Memory B cell (primary cell): ENCODE measurements at regions not wholly inside any gene's neighbourhood (a gene's known extent, or its start where the extent isn't known, plus 50 kb on each side); places are given as distances from the start of the nearest gene placed in this dataset.

Source experiments
- ATAC-seq: fragments of 150-1000 bp; cut with Tn5 transposase; 2 replicates; pipeline ENCODE4 v1.10.0; 2021; ENCODE audit warnings: low read depth, mild to moderate bottlenecking, moderate library complexity
- DNase-seq, 2 donors: peaks; one replicate each; pipeline ENCODE4 v3.0.0; 2022; ENCODE audit warnings: low spot score in 2 of 2
- H3K27ac Mint-ChIP-seq: one replicate; pipeline ENCODE4 v1.8.0; 2022; ENCODE audit warnings: mild to moderate bottlenecking, moderate library complexity, mixed read lengths
- H3K27me3 Mint-ChIP-seq: one replicate; pipeline ENCODE4 v1.8.0; 2022; ENCODE audit warnings: mixed read lengths
- H3K36me3 Mint-ChIP-seq: one replicate; pipeline ENCODE4 v1.8.0; 2022; ENCODE audit warnings: mild to moderate bottlenecking, mixed read lengths
- H3K4me1 Mint-ChIP-seq: one replicate; pipeline ENCODE4 v1.8.0; 2022; ENCODE audit warnings: mixed read lengths
- H3K4me3 Mint-ChIP-seq: one replicate; pipeline ENCODE4 v1.8.0; 2022; ENCODE audit warnings: mild to moderate bottlenecking, moderate library complexity, mixed read lengths
- H3K9me3 Mint-ChIP-seq: one replicate; pipeline ENCODE4 v1.8.0; 2022; ENCODE audit warnings: mixed read lengths

DNA sequence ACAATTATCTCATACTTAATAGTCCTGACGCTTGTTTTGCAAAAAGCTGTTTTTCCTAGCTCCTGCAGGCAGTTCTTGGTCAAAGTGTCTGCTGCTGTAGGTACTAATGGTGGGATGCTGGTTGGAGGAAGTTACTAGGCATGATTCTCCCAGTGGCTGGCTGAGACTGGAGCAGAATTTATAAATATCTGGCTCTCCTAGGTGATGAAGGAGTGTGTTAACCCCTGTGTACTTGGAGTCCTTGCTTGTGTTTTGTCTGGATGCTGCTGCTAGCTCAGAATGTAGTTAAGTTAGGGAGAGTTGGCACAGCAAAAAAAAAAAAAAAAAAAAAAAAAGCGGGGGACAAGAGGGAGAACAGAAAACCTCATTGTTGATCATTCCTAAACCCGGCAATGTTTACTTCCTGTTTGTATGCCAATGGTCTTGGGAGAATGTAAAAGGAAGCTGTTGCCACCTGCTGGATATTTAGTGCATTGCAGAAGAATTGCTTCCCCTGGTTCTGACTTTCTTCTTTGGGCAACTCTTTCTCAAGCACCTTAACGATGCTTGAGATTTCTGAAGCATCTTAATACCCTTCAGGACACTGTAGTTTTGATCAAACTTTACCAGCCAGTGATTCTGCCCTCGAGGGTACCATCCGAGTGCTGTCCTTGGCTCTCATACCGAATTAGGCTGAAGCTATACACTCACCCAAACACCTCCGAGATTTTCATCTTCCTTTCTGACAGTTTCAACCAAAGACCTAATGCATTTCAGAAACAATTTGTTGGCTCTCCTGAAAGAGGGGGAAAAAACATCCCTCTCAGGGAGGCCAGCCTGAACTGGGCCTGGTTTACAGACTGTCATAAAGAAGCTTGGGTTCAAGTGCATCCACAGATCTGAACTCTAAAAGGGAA lies 71.7 kb upstream of the WWC1 start:
- peak in 1 of 2 donors; percentile 16 for DNase-seq
- no peaks in the 10 kb centered on the region for H3K9me3 Mint-ChIP-seq
- no peak overlapping the region for H3K4me3 Mint-ChIP-seq
- no peak for ATAC-seq
- H3K27ac Mint-ChIP-seq: no peak overlapping the region
- peaks cover 5% of the 10 kb centered on the region for H3K27me3 Mint-ChIP-seq
- no peaks in the 10 kb centered on the region for H3K36me3 Mint-ChIP-seq
- no peaks in the 10 kb centered on the region for H3K4me1 Mint-ChIP-seq

GRCh38 chr5:168224085-168224484 lies 67.4 kb upstream of the WWC1 start:
- Mint-ChIP-seq H3K27ac (no peak overlapping the region), H3K9me3 (no peaks in the 10 kb centered on the region), H3K27me3 (peaks cover 12% of the 10 kb centered on the region), H3K4me1 (no peaks in the 10 kb centered on the region), H3K36me3 (no peaks in the 10 kb centered on the region), H3K4me3 (no peak overlapping the region)
- ATAC-seq (no peak), DNase-seq (no peak)

DNA sequence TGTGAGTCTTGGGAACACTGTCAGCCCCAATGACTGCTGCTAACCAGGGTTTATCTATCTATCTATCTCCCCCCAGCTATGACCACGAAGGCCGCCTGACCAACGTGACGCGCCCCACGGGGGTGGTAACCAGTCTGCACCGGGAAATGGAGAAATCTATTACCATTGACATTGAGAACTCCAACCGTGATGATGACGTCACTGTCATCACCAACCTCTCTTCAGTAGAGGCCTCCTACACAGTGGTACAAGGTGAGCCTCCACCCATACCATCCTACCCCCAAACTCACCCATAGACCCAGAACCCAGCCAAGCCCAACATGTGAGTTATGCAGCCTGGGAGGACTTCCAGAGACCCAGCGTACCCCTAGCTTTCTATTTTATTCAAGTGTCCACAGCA lies 65.4 kb upstream of the WWC1 start:
- Mint-ChIP-seq H3K27me3 (peaks cover 14% of the 10 kb centered on the region), H3K9me3 (no peaks in the 10 kb centered on the region), H3K4me1 (no peaks in the 10 kb centered on the region), H3K36me3 (no peaks in the 10 kb centered on the region), H3K4me3 (no peak overlapping the region), H3K27ac (no peak overlapping the region)
- ATAC-seq (no peak), DNase-seq (no peak)

- ATAC-seq: no peak
- Mint-ChIP-seq H3K27ac (no peak overlapping the region), H3K9me3 (no peaks in the 10 kb centered on the region), H3K4me1 (no peaks in the 10 kb centered on the region), H3K36me3 (no peaks in the 10 kb centered on the region), H3K4me3 (no peak overlapping the region), H3K27me3 (peaks cover 16% of the 10 kb centered on the region)
- DNase-seq: no peak
These were observed 64.4 kb upstream of the WWC1 start for GRCh38 chr5:168227001-168227400.

DNA sequence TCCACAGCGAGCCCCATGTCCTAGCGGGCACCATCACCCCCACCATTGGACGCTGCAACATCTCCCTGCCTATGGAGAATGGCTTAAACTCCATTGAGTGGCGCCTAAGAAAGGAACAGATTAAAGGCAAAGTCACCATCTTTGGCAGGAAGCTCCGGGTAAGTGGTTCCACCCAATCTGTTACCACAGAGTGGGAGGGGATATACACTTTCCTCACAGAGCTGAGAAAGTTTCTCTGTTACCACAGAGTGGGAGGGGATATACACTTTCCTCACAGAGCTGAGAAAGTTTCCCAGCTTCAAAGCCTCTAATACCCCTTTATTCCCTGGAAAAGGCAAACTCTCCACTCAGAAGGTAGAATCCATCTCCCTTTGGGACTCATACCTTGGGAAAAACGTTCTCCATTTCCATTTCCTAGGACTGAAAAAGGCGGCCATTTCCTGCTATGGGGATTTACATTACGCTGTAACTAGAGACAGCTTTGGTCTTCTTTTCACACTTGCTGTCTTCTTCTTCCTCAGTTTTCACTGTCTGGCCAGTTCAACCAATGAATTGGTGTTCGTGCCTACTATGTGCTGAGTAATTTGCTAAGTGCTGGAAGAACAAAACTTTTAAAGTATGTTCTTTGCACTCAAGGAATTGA lies 63.4 kb upstream of the WWC1 start:
- Mint-ChIP-seq H3K27ac (no peak overlapping the region), H3K27me3 (peaks cover 14% of the 10 kb centered on the region), H3K4me3 (no peak overlapping the region), H3K36me3 (no peaks in the 10 kb centered on the region), H3K9me3 (no peaks in the 10 kb centered on the region), H3K4me1 (no peaks in the 10 kb centered on the region)
- DNase-seq (no peak), ATAC-seq (no peak)

DNA sequence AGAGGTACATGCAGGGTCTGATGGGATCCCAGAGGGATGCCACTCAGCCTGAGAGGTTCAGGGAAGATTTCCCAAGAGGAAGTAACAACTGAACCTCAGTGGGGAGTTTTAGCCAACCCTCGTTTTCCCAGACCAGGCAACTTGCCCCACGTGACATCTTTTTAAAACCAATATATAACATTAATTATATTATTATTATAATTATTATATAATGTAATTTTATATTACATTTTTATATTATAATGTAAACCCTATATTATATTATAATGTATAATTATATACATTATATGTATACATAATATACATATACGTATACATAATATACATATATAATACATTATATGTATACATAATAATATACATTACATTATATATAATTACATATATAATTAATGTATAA lies 62.8 kb upstream of the WWC1 start:
- no peaks in the 10 kb centered on the region for H3K4me1 Mint-ChIP-seq
- H3K27ac Mint-ChIP-seq: no peak overlapping the region
- no peak overlapping the region for H3K4me3 Mint-ChIP-seq
- no peaks in the 10 kb centered on the region for H3K36me3 Mint-ChIP-seq
- H3K27me3 Mint-ChIP-seq: peaks cover 14% of the 10 kb centered on the region
- no peaks in the 10 kb centered on the region for H3K9me3 Mint-ChIP-seq
- DNase-seq (no peak), ATAC-seq (no peak)

- ATAC-seq: no peak
- no peaks in the 10 kb centered on the region for H3K4me1 Mint-ChIP-seq
- H3K27me3 Mint-ChIP-seq: peaks cover 6% of the 10 kb centered on the region
- H3K4me3 Mint-ChIP-seq: no peak overlapping the region
- no peak for DNase-seq
- no peaks in the 10 kb centered on the region for H3K36me3 Mint-ChIP-seq
- H3K27ac Mint-ChIP-seq: no peak overlapping the region
- H3K9me3 Mint-ChIP-seq: no peaks in the 10 kb centered on the region
These were observed 57.3 kb upstream of the WWC1 start for GRCh38 chr5:168234133-168234532.

DNA sequence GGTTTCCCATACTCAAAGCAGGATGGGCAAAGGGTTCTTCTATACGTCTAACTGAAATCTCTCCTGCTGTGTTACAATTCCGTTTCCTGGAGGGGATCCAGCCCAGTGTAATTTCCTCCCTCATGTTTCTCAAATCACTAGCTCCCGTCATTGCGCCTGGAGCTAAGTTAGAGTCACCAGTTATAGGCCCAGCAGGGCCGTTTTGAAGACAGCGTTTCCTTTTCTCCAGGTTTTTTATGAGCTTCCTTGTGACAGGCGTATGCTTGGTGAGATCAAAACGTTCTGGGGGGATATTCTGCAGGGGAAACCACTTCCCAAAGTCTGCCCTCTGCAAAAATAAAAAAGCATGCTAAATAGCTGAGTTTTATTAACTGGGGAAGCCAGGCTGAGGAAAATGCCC lies 53.0 kb upstream of the WWC1 start:
- ATAC-seq (no peak), DNase-seq (no peak)
- Mint-ChIP-seq H3K27me3 (peaks cover 3% of the 10 kb centered on the region), H3K4me1 (no peaks in the 10 kb centered on the region), H3K36me3 (no peaks in the 10 kb centered on the region), H3K27ac (no peak overlapping the region), H3K9me3 (no peaks in the 10 kb centered on the region), H3K4me3 (no peak overlapping the region)

DNA sequence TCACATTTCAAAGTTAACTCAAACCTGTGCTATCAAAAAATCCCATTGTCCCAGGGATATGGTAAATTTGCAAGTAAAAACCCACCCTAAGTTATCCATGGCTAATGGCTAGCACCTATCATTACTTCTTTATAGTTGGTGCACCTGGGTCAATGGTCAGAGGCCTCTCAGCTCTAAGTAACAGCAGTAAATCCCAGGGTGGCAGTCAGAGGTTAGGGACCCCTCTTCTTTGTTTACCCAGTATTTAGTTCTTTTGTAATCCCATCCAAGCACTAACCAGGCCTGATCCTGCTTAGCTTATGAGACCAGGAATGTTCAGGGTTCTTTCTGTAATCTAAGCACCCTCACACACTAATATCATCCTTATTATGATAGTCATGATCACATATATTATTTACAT lies 52.1 kb upstream of the WWC1 start:
- DNase-seq (no peak), ATAC-seq (no peak)
- H3K4me1 Mint-ChIP-seq: no peaks in the 10 kb centered on the region
- H3K27ac Mint-ChIP-seq: no peak overlapping the region
- H3K4me3 Mint-ChIP-seq: no peak overlapping the region
- no peaks in the 10 kb centered on the region for H3K36me3 Mint-ChIP-seq
- no peaks in the 10 kb centered on the region for H3K9me3 Mint-ChIP-seq
- peaks cover 3% of the 10 kb centered on the region for H3K27me3 Mint-ChIP-seq
